GM19463 (cell line): ENCODE measurements at regions not wholly inside any gene's neighbourhood (a gene's known extent, or its start where the extent isn't known, plus 50 kb on each side); places are given as distances from the start of the nearest gene placed in this dataset.
A peak's percentile ranks its signal among the peaks of the same experiment; 100 is the strongest.
"Not testable (repeated sequence)": the region's sequence is repeated elsewhere in the genome, so short reads cannot be mapped to it uniquely, and the experiment has no call there.

Experiments
- ATAC-seq: cut with Tn5 transposase; IDR thresholded peaks from one replicate; pipeline ENCODE4 v1.9.1; 2021; ENCODE audit warnings: mild to moderate bottlenecking, moderate library complexity; ENCODE audit not compliant: unreplicated experiment

DNA sequence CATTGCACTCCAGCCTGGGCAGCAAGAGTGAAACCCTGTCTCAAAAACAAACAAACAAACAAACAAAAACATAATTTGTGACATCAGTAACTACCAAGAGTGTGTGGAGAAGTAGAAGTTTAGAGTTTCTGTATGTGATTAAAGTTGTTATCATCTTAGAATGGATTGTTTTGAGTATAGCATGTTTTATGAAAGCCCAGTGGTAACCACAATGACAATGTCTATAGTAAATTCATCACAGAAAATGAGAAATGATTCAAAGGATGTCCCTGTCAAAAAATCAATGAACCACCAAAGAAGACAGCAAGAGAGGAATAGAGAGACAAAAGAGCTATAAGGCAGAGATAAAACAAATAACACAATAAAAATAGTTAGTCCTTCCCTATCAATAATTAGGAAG, 1299.2 kb downstream of the CNTNAP5 start:
- ATAC-seq = no peak

DNA sequence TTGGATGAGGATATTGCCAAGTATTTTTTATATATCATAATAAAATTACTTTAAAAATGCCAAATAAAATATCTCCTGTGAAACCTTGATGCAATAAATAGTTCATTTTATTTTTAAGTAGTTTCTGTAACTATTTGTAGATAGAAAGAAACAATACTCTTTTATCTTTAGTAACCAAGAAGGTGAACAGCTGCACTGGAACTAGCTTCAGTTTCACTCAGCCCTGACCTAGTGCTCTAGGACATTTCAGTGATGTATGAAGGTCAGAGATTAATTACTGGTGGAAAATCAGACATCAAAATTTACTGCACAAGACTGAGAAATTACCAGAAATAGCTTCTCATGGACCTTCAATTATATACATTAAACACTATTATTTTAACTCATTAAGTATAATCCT, 1305.0 kb downstream of the CNTNAP5 start:
- peak; percentile 54 for ATAC-seq

DNA sequence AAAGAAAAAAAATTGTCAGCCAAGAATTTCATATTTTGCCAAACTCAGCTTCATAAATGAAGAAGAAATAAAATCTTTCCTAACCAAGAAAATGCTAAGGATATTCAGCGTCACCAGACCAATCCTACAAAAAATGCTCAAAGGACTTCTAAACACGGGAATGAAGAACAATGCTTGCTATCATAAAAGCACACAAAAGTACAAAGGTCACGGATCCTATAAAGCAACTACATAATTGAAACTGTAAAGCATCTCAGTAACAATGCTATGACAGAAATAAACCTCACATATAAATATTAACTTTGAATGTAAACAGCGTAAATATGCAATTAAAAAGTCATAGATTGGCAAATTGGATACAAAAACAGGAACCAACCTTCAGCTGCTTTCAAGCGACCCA, 1314.6 kb upstream of the GYPC start:
- ATAC-seq = no peak

- ATAC-seq = not testable (repeated sequence)
Observed at GRCh38 chr2:125353542-125353941, 1302.4 kb upstream of the GYPC start.

- ATAC-seq = no peak
Observed at GRCh38 chr2:125364192-125364983, 1291.6 kb upstream of the GYPC start.

DNA sequence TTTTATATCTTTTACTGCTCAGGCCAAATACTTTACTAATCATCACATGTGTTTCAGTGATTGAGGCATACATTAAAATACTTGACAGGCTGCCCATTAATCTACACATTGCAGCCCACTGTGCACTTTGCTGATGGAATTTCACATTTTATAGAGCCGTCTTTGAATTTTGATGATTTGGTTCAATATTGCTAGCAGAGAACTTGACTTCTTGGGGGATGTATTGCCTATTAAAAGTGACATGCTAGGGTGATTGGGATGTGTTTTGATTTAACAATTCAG, 1291.0 kb upstream of the GYPC start:
- no peak for ATAC-seq

DNA sequence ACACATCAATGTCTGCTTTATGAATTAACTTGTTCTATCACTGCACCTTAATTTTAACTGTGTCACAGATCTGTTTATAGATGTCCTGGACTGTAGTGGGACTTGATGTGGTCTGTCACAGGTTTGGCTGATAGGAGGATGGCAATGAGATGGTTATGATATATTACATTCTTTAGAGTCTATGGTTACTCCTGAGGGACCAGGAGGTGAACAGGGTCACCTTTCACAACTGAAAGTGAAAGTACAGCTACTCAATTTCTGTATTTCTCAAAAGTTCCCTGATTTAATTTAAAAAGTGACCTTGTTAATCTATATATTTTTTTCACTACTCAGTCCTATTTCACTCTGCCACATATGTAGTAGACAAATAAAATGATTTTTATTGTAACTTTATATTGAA, 1284.1 kb upstream of the GYPC start:
- ATAC-seq = no peak

DNA sequence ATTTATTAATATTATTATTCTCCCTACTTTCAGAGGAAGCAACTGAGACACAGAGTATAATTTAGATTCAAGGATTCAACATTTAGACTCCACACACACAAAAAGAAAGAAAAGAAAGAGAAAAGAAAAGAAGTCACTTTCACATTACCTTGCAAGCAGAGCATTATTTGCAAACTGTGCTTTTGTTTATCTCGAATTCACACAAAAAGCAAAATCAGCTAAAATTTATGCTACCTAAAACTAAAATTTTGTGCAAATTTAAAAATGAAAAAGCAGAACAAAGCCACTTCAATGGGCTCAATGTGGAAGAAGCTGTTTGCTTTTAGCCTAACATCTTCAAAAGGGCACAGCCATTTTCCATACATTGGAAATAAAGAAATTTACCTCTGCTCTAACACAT, 1282.7 kb upstream of the GYPC start:
- no peak for ATAC-seq

DNA sequence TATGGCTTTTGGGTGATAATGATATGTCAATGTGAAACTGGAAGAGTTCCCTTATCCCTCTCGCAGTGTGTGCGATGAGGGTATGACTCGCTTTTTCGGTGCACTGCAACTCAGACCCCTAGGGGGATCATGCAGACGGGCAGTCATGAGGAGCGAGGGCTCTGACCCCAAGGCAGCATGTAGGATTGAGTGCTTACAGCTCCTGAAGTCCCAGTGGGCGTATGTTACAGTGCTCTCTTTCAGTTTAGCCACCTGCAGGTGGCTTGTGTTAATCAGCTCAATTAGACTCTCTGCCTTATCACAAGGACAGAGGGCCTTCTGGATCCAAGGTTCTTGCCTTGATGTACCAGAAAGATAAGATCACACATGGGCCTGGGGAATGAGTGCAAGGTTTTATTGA, 1269.9 kb upstream of the GYPC start:
- no peak for ATAC-seq

DNA sequence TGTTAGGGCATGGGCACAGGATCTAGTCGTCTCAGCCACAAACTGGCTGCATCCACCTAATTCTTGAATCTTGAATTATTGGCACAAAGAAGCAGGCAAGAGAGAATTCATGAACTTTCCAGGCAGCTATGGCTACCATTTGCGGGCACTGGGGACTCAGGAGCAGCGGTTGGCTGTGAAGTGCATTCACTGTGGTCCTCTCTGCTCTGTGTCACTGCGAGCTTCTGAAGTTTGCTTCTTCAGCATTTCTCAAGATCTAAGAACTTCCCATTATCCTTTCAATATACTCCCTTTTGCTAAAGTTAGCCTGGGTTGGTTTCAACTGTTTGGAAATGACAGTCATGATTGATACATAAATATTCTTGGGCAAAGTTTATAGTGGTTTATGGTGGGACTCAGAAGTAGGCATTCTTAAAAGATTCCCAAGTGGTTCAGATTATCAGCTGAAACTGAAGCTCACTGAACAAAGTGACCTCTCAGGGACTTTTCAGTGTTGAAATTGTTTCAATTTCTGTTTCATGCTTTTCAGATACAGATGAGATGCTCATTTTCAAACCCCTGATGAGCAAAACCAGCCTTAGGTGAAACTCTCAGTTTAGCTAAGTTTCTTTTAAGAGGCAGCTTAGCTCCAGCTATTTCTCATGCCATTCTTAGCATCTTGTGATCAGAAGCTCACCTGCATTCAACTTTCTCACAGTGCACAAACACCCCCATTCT, 1258.3 kb upstream of the GYPC start:
- ATAC-seq = peak; percentile 80

DNA sequence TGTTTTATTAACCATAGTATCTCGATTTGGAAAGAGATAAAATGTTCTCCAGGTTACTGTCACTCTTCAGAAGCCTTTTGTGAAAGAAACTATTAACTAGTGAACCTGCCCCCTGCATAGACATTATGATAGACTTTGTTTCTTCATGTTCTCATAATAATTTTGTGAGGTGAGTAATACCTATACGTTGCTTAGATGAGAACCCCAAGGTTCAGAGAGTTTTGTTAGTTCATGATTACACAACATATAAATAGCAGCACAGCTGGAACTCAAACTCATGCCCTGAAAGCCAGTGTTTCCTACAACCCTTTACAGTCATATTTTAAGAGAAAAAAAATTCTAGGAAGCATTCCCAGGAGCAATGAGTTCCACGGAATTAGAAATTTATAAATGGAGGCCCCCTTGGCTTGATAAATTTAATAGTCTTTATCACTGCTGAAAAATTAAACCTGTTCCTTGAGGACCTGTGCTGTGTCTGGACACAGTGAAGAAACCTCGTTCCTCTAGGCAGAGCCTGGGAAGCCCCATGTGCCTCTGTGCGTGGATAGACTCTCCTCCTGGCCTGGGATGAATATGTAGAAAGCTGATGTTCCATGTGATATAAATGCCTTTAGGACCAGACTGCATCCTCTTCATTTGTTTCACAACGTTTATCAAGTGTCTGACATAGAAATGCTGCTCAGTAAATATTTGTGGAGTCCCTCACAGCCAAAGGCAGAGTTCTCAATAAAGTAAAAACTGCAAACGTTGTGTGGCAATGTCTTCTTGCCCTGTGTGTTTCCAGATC, 1257.0 kb upstream of the GYPC start:
- ATAC-seq = peak; percentile 25

DNA sequence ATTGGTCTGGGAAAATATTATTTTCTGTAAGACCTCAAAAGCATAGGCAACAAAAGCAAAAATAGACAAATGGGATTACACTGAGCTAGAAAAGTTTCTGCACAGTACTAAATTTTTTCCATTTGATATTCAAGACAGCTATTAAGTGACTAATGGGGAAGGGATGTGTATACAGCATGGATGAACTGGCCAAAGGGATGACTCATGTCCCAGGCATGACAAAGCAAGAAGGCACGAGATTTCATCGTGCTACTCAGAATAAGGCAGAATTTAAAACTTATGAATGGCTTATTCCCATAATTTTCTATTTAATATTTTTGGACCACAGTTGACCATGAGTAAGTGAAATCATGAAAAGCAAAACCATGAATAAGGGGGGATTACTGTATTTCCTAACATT, 1250.1 kb upstream of the GYPC start:
- ATAC-seq = no peak

DNA sequence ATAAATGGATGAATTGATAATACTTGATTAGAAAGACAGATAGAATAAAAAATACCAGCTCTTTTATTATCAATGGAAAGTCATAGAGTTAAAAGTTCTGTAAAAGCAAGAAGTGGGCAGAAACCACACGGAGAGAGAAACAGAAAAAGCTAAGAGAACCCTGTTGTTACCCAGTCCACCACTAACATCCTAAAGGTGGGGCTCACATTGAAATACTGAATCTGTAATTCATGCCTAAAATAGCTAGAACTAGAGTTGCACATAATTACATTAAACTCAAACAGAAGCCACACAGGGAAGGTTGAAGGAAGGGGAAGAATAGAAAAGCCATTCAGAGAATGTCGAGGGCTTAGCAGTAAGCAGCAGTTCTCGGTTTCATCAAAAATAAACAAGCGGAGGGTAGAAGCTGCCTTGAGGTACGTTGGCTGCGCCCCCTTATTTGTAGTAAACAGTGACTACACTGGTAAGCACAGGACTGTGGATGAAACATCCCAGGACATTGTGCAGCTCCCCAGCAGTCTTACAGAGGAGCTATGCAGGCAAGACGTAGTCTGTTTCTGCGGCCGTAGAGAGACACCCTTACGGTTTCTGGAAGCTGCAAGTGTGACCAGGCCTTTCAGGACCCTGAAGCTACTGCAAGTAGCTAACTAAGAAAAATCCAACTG, 1247.0 kb upstream of the GYPC start:
- ATAC-seq = no peak

GRCh38 chr2:125418483-125418882, 1237.5 kb upstream of the GYPC start:
- ATAC-seq = no peak

- ATAC-seq = not testable (repeated sequence)
Observed at GRCh38 chr2:125422198-125422770, 1233.7 kb upstream of the GYPC start.

GRCh38 chr2:125424266-125424785, 1231.6 kb upstream of the GYPC start:
- no peak for ATAC-seq

GRCh38 chr2:125427721-125428315, 1228.1 kb upstream of the GYPC start:
- ATAC-seq = no peak

DNA sequence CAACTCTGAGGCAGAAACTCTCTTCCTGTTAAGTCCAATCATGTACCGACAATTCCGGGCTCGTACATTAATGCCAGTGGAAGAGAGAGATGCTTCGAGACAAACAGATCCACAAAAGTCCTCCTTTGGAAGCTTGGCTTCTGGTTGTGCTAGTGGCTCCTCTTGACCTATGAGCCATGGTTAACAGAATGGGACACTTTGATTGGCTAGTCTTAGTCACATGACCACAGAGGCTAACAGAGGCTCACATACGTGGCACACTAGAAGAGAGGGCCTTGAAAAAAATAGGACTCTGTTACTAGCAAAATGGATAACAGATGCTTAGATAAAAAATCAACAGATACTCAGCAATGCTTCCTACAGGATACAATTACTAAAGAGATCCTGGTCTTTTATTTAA, 1211.9 kb upstream of the GYPC start:
- ATAC-seq = no peak

GRCh38 chr2:125445495-125445894, 1210.5 kb upstream of the GYPC start:
- no peak for ATAC-seq

DNA sequence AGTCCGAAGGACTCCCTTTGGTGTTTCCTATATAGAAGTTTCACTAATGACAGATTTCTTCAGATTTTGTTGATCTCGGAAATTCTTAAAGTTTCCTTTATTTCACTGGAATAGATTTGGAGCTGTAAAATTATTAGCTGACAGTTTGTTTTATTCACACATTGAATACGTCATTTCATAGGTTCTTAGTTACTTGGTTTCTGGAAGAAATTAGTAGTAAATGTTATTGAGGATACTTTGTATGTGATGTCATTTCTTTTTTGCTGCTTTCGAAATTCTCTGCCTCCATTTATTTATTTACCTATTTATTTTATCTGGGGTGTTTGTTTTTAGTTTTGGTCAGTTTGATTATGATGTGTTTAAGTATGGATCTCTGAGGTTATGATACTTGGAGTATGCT, 1205.9 kb upstream of the GYPC start:
- ATAC-seq = no peak
